ENCODE measurements at regions not wholly inside any gene's neighbourhood (a gene's known extent, or its start where the extent isn't known, plus 50 kb on each side); places are given as distances from the start of the nearest gene placed in this dataset.

GRCh38 chr6:87965806-87966205, 81.8 kb upstream of the SPACA1 start:
- TF ChIP-seq, protein P1, sequence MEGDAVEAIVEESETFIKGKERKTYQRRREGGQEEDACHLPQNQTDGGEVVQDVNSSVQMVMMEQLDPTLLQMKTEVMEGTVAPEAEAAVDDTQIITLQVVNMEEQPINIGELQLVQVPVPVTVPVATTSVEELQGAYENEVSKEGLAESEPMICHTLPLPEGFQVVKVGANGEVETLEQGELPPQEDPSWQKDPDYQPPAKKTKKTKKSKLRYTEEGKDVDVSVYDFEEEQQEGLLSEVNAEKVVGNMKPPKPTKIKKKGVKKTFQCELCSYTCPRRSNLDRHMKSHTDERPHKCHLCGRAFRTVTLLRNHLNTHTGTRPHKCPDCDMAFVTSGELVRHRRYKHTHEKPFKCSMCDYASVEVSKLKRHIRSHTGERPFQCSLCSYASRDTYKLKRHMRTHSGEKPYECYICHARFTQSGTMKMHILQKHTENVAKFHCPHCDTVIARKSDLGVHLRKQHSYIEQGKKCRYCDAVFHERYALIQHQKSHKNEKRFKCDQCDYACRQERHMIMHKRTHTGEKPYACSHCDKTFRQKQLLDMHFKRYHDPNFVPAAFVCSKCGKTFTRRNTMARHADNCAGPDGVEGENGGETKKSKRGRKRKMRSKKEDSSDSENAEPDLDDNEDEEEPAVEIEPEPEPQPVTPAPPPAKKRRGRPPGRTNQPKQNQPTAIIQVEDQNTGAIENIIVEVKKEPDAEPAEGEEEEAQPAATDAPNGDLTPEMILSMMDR (IDR thresholded peaks at IDR 0.05; ENCODE audit: poor library complexity, severe bottlenecking) = no peak
- TF ChIP-seq EZH2 (IDR thresholded peaks at IDR 0.05; ENCODE audit: borderline replicate concordance, insufficient read depth, low read length, poor library complexity, severe bottlenecking) = no peak
- no peak for TF ChIP-seq TAF1 (IDR thresholded peaks at IDR 0.05; ENCODE audit: low read depth)
- no peak for TF ChIP-seq POLR2AphosphoS5 (IDR thresholded peaks at IDR 0.05)
- no peak for TF ChIP-seq RAD21 (conservative IDR thresholded peaks at IDR 0.05)
- TF ChIP-seq MXI1 (conservative IDR thresholded peaks at IDR 0.05; ENCODE audit: poor library complexity, severe bottlenecking) = no peak
- TF ChIP-seq, protein P2, sequence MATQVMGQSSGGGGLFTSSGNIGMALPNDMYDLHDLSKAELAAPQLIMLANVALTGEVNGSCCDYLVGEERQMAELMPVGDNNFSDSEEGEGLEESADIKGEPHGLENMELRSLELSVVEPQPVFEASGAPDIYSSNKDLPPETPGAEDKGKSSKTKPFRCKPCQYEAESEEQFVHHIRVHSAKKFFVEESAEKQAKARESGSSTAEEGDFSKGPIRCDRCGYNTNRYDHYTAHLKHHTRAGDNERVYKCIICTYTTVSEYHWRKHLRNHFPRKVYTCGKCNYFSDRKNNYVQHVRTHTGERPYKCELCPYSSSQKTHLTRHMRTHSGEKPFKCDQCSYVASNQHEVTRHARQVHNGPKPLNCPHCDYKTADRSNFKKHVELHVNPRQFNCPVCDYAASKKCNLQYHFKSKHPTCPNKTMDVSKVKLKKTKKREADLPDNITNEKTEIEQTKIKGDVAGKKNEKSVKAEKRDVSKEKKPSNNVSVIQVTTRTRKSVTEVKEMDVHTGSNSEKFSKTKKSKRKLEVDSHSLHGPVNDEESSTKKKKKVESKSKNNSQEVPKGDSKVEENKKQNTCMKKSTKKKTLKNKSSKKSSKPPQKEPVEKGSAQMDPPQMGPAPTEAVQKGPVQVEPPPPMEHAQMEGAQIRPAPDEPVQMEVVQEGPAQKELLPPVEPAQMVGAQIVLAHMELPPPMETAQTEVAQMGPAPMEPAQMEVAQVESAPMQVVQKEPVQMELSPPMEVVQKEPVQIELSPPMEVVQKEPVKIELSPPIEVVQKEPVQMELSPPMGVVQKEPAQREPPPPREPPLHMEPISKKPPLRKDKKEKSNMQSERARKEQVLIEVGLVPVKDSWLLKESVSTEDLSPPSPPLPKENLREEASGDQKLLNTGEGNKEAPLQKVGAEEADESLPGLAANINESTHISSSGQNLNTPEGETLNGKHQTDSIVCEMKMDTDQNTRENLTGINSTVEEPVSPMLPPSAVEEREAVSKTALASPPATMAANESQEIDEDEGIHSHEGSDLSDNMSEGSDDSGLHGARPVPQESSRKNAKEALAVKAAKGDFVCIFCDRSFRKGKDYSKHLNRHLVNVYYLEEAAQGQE (IDR thresholded peaks at IDR 0.05; ENCODE audit: borderline replicate concordance) = no peak

Measured in neural cell (in vitro differentiated cells).